HG03439 (cell line): ENCODE measurements at regions not wholly inside any gene's neighbourhood (a gene's known extent, or its start where the extent isn't known, plus 50 kb on each side); places are given as distances from the start of the nearest gene placed in this dataset.

Experiments
- ATAC-seq: cut with Tn5 transposase; IDR thresholded peaks from one replicate; pipeline ENCODE4 v1.9.1; 2021; ENCODE audit warnings: mild to moderate bottlenecking, moderate library complexity; ENCODE audit not compliant: unreplicated experiment

DNA sequence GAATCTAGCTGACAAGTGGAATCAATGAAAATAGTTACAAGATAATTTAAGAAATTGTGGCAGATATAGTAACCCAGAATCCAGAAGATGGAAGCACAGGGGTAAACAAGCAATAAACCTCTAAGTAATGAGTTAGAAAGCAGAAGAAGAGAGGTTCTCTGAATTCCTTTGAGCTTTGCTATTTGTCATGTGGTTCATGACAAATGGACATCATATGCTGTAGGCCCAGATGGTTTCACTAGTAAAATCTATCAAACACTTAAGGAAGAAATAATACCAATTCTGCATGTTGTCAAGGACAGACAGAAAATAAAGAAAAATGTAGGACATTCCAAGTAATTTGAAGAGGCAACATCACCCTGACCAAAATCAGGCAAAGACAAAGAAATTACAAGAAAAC is 480.8 kb upstream of the INTU start:
- ATAC-seq: no peak

DNA sequence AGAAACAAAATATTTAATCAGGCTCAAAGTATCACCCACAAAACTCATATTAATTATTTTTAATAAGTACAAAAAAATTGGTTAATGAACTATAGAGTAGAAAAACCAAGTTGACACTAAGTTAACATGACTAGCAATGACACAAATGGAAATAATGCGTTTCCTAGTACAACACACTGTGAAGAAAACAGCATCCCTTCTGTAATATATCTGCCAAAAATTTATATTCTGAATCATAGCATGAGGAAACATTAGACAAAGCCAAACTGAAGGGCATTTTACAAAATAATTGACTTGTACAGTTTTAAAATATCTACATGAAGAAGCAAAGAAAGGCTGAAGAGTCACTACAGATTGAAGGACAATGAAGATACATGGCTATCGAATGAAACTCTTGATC is 477.6 kb upstream of the INTU start:
- ATAC-seq: no peak

GRCh38 chr4:127155555-127155954 is 477.2 kb upstream of the INTU start:
- no peak for ATAC-seq

DNA sequence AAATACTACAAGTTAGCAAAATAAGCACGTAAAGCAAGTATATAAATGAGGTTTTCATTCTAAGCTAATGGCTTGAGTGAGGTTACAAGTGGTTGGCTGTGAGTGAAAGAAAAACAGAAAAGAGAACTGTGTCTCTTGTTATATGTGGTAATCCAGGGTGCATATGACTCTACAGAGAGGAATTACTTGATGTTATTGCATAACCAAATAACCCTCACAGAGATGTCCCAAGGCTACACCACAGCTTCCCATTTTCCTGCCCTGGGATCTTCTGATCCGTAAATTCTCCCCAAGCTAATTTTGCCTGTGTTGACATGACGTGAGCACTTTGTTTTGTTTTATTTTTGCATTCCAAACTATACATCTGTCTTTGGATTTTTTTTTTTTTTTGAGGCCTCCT is 470.0 kb upstream of the INTU start:
- ATAC-seq: no peak

GRCh38 chr4:127165971-127166370 is 466.8 kb upstream of the INTU start:
- ATAC-seq: no peak

- ATAC-seq: no peak
These were observed 458.6 kb upstream of the INTU start for GRCh38 chr4:127174201-127174600.

GRCh38 chr4:127174616-127175015 is 458.1 kb upstream of the INTU start:
- no peak for ATAC-seq

- ATAC-seq: no peak
These were observed 453.3 kb upstream of the INTU start for GRCh38 chr4:127179256-127180087.

- no peak for ATAC-seq
These were observed 451.8 kb upstream of the INTU start for GRCh38 chr4:127181001-127181400.

- ATAC-seq: no peak
These were observed 450.1 kb upstream of the INTU start for GRCh38 chr4:127182687-127183086.

GRCh38 chr4:127188847-127189246 is 443.9 kb upstream of the INTU start:
- ATAC-seq: no peak

DNA sequence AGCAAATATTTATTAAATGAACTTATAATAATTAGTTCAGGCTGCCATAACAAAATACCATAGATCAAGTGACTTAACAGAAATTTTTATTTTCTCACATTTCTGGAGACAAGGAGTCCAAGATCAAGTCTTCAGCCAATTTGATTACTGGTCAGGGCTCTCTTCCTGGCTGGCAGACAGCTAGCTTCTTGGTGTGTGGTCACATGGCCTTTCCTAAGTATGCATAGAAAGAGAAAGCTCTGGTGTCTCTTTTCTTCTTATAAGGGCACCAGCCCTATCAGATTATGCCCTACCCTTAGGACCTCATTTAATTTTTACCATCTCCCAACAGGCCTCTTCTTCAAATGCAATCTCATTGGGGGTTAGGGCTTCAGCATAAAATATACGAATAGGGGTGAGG is 438.5 kb upstream of the INTU start:
- no peak for ATAC-seq

GRCh38 chr4:127196655-127197352 is 436.0 kb upstream of the INTU start:
- ATAC-seq: no peak

DNA sequence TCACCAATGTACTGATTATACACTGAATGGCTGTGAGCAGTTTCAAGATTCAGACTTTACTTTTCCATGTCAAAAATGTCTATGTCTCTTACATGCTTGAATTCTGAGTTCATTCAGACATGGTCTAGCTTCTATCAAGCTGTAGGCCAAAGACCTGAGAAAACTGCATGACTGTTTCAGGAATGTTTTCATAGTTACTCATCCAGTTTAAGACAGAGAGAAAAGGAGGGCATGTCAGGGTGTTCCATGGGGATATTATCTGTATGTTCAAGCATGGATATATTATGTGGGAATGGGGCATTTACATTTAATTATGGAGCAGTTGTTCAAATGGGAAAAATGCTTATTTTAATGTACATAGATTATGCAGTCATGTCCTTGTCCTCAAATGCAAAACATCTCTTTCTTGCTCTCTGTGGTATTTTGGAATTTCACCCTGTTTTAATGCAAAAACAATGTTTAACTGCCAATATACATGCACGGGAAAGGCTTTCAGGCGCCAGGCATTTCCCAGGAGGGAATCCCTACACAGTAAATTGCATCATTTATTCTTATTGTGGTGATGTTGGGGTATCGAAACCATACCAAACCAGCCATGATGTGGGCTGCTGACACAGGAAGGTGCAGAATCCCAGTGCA is 429.1 kb upstream of the INTU start:
- ATAC-seq: no peak

- no peak for ATAC-seq
These were observed 428.4 kb upstream of the INTU start for GRCh38 chr4:127204322-127204721.

- no peak for ATAC-seq
These were observed 423.1 kb upstream of the INTU start for GRCh38 chr4:127209580-127210095.

GRCh38 chr4:127210893-127211649 is 421.7 kb upstream of the INTU start:
- ATAC-seq: no peak

DNA sequence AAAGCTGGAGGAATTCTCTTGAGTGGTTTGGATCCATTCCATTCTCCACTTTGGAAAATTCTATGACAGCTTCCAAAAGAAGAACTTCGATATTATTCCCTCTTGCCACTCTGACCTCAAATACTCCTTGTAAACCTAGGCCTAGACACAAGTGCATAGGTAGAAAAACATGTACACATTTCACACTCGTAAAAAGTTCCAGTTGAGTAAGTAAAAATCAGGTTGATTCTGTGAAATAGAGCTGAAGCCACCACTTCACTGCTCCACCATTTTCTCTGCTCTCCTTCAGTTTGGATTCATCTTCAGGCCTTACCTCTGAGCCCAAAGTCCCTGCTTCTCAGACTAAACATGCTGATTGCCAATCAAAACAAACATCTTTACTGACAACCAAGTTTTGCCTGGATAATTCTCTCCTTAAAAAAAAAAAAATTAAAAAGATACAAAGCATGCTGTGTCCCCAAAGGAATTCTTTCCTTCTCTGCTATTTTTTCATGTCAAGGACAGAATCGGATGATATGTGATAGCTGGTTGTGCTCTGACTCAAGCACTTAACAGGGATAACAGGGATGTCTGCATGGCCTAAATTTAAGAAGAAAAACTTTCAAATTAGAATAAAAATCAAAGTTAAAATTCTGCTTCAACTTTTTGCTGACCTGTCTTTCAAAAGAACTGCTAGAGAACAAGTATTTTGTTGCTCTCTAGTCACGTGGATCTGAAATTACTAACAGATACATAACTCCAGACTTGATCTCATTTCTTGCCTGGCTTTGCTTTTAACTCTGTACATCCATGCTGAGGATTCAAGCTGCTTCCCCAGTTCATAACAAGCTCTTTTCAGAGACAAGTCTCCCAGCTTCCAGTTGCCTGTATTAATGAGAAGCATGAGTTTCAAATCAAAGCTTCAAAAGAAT is 420.9 kb upstream of the INTU start:
- ATAC-seq: no peak

DNA sequence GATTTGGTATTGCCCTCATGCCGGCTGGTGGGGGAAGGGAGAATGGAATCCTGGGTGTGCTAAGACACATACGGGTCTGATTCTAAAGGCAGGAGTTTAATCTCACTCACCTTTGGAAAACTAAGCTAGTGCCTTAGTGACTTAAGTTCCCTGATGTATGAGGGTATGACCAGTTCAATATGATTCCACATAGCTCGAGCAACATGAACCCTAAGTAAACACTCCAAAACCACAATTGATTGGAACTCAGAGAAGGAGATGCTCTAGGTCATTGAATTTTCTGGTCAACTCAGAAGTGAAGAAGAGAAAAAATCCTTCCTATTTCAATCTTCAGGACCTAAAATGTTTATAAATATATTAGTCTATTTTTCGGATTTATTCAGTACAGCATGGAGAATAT is 420.1 kb upstream of the INTU start:
- ATAC-seq: no peak

GRCh38 chr4:127214016-127214415 is 418.7 kb upstream of the INTU start:
- ATAC-seq: no peak
